Parathyroid adenoma (tissue), 2 donors: ENCODE measurements at regions not wholly inside any gene's neighbourhood (a gene's known extent, or its start where the extent isn't known, plus 50 kb on each side); places are given as distances from the start of the nearest gene placed in this dataset.

Experiments
- H2AFZ ChIP-seq: fragments of 300-600 bp; sonication (generic); one replicate; pipeline ENCODE4 v1.7.0; 2017; ENCODE audit warnings: antibody characterized with exemption, mild to moderate bottlenecking
- H3K27ac ChIP-seq: fragments of 300-600 bp; sonication (generic); one replicate; pipeline ENCODE4 v1.7.0; 2017
- H3K27me3 ChIP-seq: fragments of 300-600 bp; sonication (generic); one replicate; pipeline ENCODE4 v1.7.0; 2017; ENCODE audit warnings: low read length; ENCODE audit not compliant: control insufficient read depth, insufficient read depth
- H3K36me3 ChIP-seq: fragments of 300-600 bp; sonication (generic); one replicate; pipeline ENCODE4 v1.7.0; 2017; ENCODE audit warnings: low read length; ENCODE audit not compliant: control insufficient read depth, insufficient read depth
- H3K4me1 ChIP-seq: fragments of 300-600 bp; sonication (generic); one replicate; pipeline ENCODE4 v1.7.0; 2017; ENCODE audit warnings: control low read depth
- H3K4me2 ChIP-seq: fragments of 300-600 bp; sonication (generic); one replicate; pipeline ENCODE4 v1.7.0; 2017; ENCODE audit warnings: low read length
- H3K4me3 ChIP-seq: fragments of 300-600 bp; sonication (generic); one replicate; pipeline ENCODE4 v1.7.0; 2017; ENCODE audit warnings: low read depth, low read length
- H3K79me2 ChIP-seq: fragments of 300-600 bp; sonication (generic); one replicate; pipeline ENCODE4 v1.7.0; 2017; ENCODE audit warnings: control low read depth
- H3K9ac ChIP-seq: fragments of 300-600 bp; sonication (generic); one replicate; pipeline ENCODE4 v1.7.0; 2017; ENCODE audit warnings: mild to moderate bottlenecking
- H3K9me3 ChIP-seq: fragments of 300-600 bp; sonication (generic); one replicate; pipeline ENCODE4 v1.7.0; 2017; ENCODE audit warnings: low read length; ENCODE audit not compliant: control insufficient read depth
- CTCF ChIP-seq: fragments of 300-600 bp; sonication (generic); IDR thresholded peaks from one replicate; pipeline ENCODE4 v1.7.0; 2017; ENCODE audit warnings: antibody characterized with exemption, mild to moderate bottlenecking
- donor health status: primary hyperparathyroidism.

GRCh38 chr10:63717027-63717715 is 196.0 kb downstream of the REEP3 start:
- H3K27ac ChIP-seq: peak overlapping the region; percentile 91
- no peaks in the 10 kb centered on the region for H3K27me3 ChIP-seq
- peak overlapping the region; percentile 68 for H2AFZ ChIP-seq
- H3K9me3 ChIP-seq: no peaks in the 10 kb centered on the region
- no peak overlapping the region for H3K9ac ChIP-seq
- H3K4me1 ChIP-seq: peaks cover 76% of the 10 kb centered on the region
- no peak for TF ChIP-seq CTCF
- peaks cover 4% of the 10 kb centered on the region for H3K79me2 ChIP-seq
- H3K4me2 ChIP-seq: peak overlapping the region; percentile 51
- peak overlapping the region; percentile 17 for H3K4me3 ChIP-seq
- H3K36me3 ChIP-seq: no peaks in the 10 kb centered on the region

- H2AFZ ChIP-seq: peak overlapping the region; percentile 68
- H3K4me2 ChIP-seq: peak overlapping the region; percentile 51
- H3K27ac ChIP-seq: peak overlapping the region; percentile 91
- H3K4me3 ChIP-seq: no peak overlapping the region
- H3K9ac ChIP-seq: no peak overlapping the region
- H3K27me3 ChIP-seq: no peaks in the 10 kb centered on the region
- no peak for TF ChIP-seq CTCF
- peaks cover 4% of the 10 kb centered on the region for H3K79me2 ChIP-seq
- H3K36me3 ChIP-seq: no peaks in the 10 kb centered on the region
- no peaks in the 10 kb centered on the region for H3K9me3 ChIP-seq
- H3K4me1 ChIP-seq: peaks cover 75% of the 10 kb centered on the region
These were observed 196.8 kb downstream of the REEP3 start for GRCh38 chr10:63718006-63718405.

- peak overlapping the region; percentile 68 for H2AFZ ChIP-seq
- peaks cover 4% of the 10 kb centered on the region for H3K79me2 ChIP-seq
- no peak overlapping the region for H3K4me2 ChIP-seq
- H3K4me1 ChIP-seq: peaks cover 73% of the 10 kb centered on the region
- no peak overlapping the region for H3K9ac ChIP-seq
- no peaks in the 10 kb centered on the region for H3K9me3 ChIP-seq
- no peaks in the 10 kb centered on the region for H3K36me3 ChIP-seq
- no peak overlapping the region for H3K4me3 ChIP-seq
- TF ChIP-seq CTCF: no peak
- H3K27me3 ChIP-seq: no peaks in the 10 kb centered on the region
- peak overlapping the region; percentile 91 for H3K27ac ChIP-seq
These were observed 197.2 kb downstream of the REEP3 start for GRCh38 chr10:63718421-63718820.

DNA sequence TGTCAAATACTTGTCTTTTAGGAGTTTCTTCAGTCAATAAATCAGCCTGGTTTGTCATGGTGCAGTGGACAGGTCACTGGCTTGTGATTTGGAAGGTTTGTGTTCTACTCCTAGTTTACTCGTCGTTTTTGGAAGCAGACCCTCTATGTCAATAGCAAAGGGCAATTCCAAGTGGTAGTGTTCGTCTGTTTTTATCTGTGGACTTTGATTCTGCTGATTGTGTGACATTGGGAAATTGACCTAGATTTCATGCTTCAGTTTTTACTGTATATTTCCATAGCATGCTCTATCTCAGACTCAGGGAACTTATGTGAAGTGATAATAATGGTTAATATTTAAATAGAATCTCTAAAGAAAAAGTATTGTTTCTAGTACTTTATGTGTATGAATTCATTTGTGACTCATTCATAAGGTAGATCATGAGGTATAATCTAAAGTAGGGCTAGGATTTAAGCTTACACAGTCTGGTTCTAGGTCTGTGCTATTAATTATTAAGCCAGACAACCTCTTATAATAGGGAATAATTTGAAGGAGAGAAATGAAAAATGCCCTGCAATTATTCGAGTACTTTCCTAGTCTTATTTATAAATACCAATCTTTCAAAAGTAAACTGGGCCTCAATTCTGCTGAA is 198.1 kb downstream of the REEP3 start:
- Histone ChIP-seq H3K4me1 (peaks cover 75% of the 10 kb centered on the region), H3K27me3 (no peaks in the 10 kb centered on the region), H3K36me3 (no peaks in the 10 kb centered on the region), H3K9me3 (no peaks in the 10 kb centered on the region), H3K4me2 (no peak overlapping the region), H3K79me2 (peaks cover 4% of the 10 kb centered on the region), H3K4me3 (no peak overlapping the region), H3K9ac (no peak overlapping the region), H3K27ac (peak overlapping the region; percentile 91), H2AFZ (peak overlapping the region; percentile 68)
- no peak for TF ChIP-seq CTCF
